Subcutaneous abdominal adipose tissue (tissue), 5 donors: ENCODE measurements at regions not wholly inside any gene's neighbourhood (a gene's known extent, or its start where the extent isn't known, plus 50 kb on each side); places are given as distances from the start of the nearest gene placed in this dataset.
"Not testable (repeated sequence)": the region's sequence is repeated elsewhere in the genome, so short reads cannot be mapped to it uniquely, and the experiment has no call there.

Source experiments
- H3K27ac ChIP-seq: one replicate; pipeline ENCODE4 v1.7.0; 2013; ENCODE audit warnings: low read depth, mild to moderate bottlenecking, inconsistent platforms, low read length, moderate library complexity
- H3K27me3 ChIP-seq, 5 donors: one replicate each; pipeline ENCODE4 v1.7.0; 2013; ENCODE audit warnings: low read length in 5 of 5, inconsistent platforms in 1 of 5; ENCODE audit not compliant: control insufficient read depth in 5 of 5, insufficient read depth in 4 of 5
- H3K36me3 ChIP-seq, 5 donors: one replicate each; pipeline ENCODE4 v1.7.0; 2013; ENCODE audit warnings: low read length in 5 of 5; ENCODE audit not compliant: control insufficient read depth in 5 of 5, insufficient read depth in 5 of 5
- H3K4me1 ChIP-seq, 5 donors: one replicate each; pipeline ENCODE4 v1.7.0; 2013; ENCODE audit warnings: low read length in 5 of 5, mild to moderate bottlenecking in 3 of 5, moderate library complexity in 1 of 5; ENCODE audit not compliant: control insufficient read depth in 5 of 5, insufficient read depth in 5 of 5
- H3K4me3 ChIP-seq, 5 donors: one replicate each; pipeline ENCODE4 v1.7.0; 2013; ENCODE audit warnings: low read length in 5 of 5, low read depth in 1 of 5
- H3K9ac ChIP-seq, 5 donors: one replicate each; pipeline ENCODE4 v1.7.0; 2013; ENCODE audit warnings: low read length in 5 of 5, mild to moderate bottlenecking in 4 of 5, moderate library complexity in 3 of 5
- H3K9me3 ChIP-seq, 5 donors: one replicate each; pipeline ENCODE4 v1.7.0; 2013; ENCODE audit warnings: low read length in 5 of 5; ENCODE audit not compliant: control insufficient read depth in 5 of 5
- donor health status: healthy.
- donor health status: healthy.
- donor health status: healthy.
- donor health status: healthy.
- donor health status: healthy.

- H3K36me3 ChIP-seq, H3K4me1 ChIP-seq, H3K27ac ChIP-seq, H3K27me3 ChIP-seq, H3K4me3 ChIP-seq, H3K9me3 ChIP-seq, H3K9ac ChIP-seq: not testable (repeated sequence)
Measured at GRCh38 chr1:120465900-120466299, 51.1 kb downstream of the NBPF8 start.

GRCh38 chr1:120477663-120478062, 62.8 kb downstream of the NBPF8 start:
- H3K4me3 ChIP-seq, H3K9me3 ChIP-seq, H3K4me1 ChIP-seq, H3K27me3 ChIP-seq, H3K27ac ChIP-seq, H3K9ac ChIP-seq: not testable (repeated sequence)
- H3K36me3 ChIP-seq, result peaks cover 0 to 21% (median 7%) of the 10 kb centered on the region in 5 donors

DNA sequence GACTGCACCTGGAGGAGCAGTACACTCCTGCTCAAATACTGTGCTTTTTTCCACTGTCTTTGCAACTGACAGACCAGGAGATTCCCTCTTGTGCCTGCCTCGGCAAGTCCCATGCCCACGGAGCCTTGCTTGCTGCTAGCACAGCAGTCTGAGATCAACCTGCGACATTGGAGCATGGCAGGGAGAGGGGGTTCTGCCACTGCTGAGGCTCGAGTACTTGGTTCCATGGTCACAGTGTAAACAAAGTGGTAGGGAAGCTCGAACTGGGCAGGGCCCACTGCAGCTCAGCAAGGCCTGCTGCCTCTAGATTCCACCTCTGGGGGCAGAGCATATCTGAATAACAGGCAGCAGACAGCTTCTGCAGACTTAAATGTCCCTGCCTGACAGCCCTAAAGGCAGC, 63.6 kb downstream of the NBPF8 start:
- H3K9me3 ChIP-seq, H3K27me3 ChIP-seq, H3K9ac ChIP-seq, H3K27ac ChIP-seq, H3K4me3 ChIP-seq, H3K4me1 ChIP-seq: not testable (repeated sequence)
- H3K36me3 ChIP-seq, result peaks cover 0 to 21% (median 7%) of the 10 kb centered on the region in 5 donors

GRCh38 chr1:120487542-120487941, 72.7 kb downstream of the NBPF8 start:
- not testable (repeated sequence) for H3K4me1 ChIP-seq, H3K9ac ChIP-seq, H3K27ac ChIP-seq, H3K4me3 ChIP-seq, H3K27me3 ChIP-seq, H3K9me3 ChIP-seq
- H3K36me3 ChIP-seq, result peaks cover 4 to 27% (median 11%) of the 10 kb centered on the region in 5 donors

DNA sequence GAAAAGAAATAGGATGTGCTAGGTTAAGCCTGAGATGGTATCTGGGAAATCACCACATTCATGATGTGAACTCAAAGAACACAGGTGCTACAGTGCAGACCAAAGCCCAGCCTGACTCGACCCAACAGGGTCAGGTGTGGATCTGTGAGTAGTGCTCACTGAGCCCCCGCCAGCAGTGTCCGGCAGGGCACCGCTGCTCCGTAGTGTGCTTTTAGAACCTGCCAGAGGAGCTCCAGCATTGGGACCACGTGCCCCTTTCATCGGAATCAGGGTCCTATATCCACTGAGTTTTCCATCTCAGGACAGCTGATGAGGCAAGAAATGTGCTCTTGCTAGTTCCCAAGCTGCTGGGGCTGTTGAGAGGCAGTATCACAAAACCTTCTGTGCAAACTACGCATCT, 74.4 kb downstream of the NBPF8 start:
- not testable (repeated sequence) for H3K4me3 ChIP-seq, H3K27ac ChIP-seq

GRCh38 chr1:120497145-120497544, 82.3 kb downstream of the NBPF8 start:
- H3K9me3 ChIP-seq, H3K4me3 ChIP-seq, H3K27ac ChIP-seq, H3K9ac ChIP-seq, H3K27me3 ChIP-seq, H3K4me1 ChIP-seq: not testable (repeated sequence)
- H3K36me3 ChIP-seq, result peaks cover 4 to 14% (median 7%) of the 10 kb centered on the region in 5 donors

More for the DNA sequence above, 74.4 kb downstream of the NBPF8 start:
- H3K9me3 ChIP-seq, H3K9ac ChIP-seq, H3K4me1 ChIP-seq, H3K27me3 ChIP-seq: not testable (repeated sequence)
- peaks cover 4 to 33% (median 14%) of the 10 kb centered on the region in 5 donors for H3K36me3 ChIP-seq

DNA sequence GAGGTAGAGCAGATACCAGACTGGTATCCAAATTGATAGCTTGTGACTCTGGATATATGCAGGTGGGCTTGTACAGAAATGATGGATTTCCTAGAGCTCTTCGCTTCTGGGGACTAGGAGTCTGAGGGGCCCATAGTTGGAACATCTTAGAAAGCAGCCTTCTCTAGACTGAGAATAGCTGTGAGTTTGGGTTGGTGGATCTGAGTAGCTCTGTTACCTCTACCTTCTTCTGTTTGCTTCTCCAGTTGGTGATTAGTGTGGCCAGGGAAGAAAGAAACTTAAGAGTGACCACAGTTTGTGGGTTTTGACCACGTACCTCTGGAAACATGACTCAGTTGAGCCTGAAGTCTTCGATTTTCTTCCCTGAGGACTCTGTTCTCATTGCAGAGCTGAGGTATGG, 88.4 kb downstream of the NBPF8 start:
- peaks cover 0 to 13% (median 3%) of the 10 kb centered on the region in 5 donors for H3K36me3 ChIP-seq
- not testable (repeated sequence) for H3K27me3 ChIP-seq, H3K9me3 ChIP-seq, H3K4me3 ChIP-seq, H3K9ac ChIP-seq, H3K27ac ChIP-seq, H3K4me1 ChIP-seq

DNA sequence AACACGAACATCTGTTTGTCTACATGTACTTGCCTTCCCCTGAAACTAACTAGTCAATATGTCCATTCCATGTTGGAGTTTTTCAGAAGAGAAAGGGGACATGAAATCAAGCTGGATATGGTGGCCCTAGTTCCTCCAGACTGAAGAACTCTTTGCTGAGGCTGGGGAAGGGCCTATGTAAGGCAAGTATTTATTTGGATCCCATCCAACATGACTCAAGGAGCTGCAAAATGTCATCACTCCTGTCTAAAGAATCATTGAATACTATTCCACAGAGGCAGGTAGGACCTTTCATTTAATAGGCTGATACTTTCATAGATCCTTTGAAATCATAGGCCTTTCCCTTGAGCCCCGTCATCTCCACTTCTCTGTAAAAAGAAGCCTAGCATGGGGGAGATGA, 91.5 kb downstream of the NBPF8 start:
- peaks cover under 1 to 13% (median 3%) of the 10 kb centered on the region in 5 donors for H3K36me3 ChIP-seq
- not testable (repeated sequence) for H3K27ac ChIP-seq, H3K9ac ChIP-seq, H3K4me3 ChIP-seq, H3K4me1 ChIP-seq, H3K27me3 ChIP-seq, H3K9me3 ChIP-seq

GRCh38 chr1:120508351-120508750, 93.5 kb downstream of the NBPF8 start:
- H3K4me1 ChIP-seq, H3K9ac ChIP-seq, H3K4me3 ChIP-seq, H3K9me3 ChIP-seq, H3K27me3 ChIP-seq, H3K27ac ChIP-seq: not testable (repeated sequence)
- peaks cover 2 to 23% (median 12%) of the 10 kb centered on the region in 5 donors for H3K36me3 ChIP-seq

DNA sequence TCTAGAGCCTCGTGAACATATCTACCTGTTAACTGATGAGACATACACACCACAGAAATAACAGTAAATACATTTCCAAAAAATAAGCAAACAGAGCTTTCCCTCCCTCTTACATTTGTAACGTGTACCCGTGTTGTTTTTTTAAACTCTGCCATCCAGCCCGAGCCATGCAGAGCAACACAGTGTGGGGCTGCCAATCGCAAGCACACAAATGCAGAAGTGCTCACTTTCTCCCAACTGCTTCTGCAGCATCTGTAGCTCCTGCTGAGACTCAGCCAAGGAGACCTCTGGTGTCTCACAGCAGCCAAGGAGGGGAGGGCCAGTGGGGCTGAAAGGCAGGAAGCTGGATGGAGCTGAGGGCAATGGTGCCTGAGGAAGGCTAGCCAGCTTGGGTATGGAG, 94.4 kb downstream of the NBPF8 start:
- not testable (repeated sequence) for H3K9ac ChIP-seq, H3K9me3 ChIP-seq, H3K4me3 ChIP-seq, H3K4me1 ChIP-seq, H3K27ac ChIP-seq, H3K27me3 ChIP-seq
- H3K36me3 ChIP-seq, result peaks cover 2 to 18% (median 12%) of the 10 kb centered on the region in 5 donors

DNA sequence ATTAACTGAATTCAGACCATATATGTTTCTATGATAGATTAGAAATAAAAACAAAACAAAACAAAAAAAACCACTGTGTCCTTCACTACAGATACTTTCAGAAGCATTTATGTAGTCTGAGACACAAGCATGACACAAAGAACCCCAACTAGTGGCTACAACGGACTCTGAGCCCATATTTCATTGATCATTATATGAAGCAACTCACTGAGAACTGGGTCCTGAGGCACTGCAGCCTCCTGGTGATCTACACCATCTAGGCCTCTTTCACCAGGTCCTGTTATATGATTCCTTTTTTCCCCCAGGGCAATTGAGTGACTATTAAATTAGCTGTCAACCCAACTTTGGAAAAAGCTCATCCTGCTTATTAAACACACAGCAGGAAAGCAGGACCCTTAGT, 98.3 kb downstream of the NBPF8 start:
- H3K4me3 ChIP-seq, H3K27me3 ChIP-seq, H3K9ac ChIP-seq, H3K4me1 ChIP-seq, H3K27ac ChIP-seq, H3K9me3 ChIP-seq: not testable (repeated sequence)
- H3K36me3 ChIP-seq, result peaks cover 2 to 20% (median 12%) of the 10 kb centered on the region in 5 donors
